ENCODE measurements at regions not wholly inside any gene's neighbourhood (a gene's known extent, or its start where the extent isn't known, plus 50 kb on each side); places are given as distances from the start of the nearest gene placed in this dataset.

- FAIRE-seq = no peak
These were observed 86.5 kb upstream of the KAZN start for GRCh38 chr1:14511796-14512585.

- no peak for FAIRE-seq
These were observed 85.4 kb upstream of the KAZN start for GRCh38 chr1:14513111-14513510.

GRCh38 chr1:14514739-14515138, 83.7 kb upstream of the KAZN start:
- no peak for FAIRE-seq

GRCh38 chr1:14516974-14517840, 81.3 kb upstream of the KAZN start:
- no peak for FAIRE-seq

- no peak for FAIRE-seq
These were observed 80.7 kb upstream of the KAZN start for GRCh38 chr1:14517841-14518180.

- FAIRE-seq = no peak
These were observed 78.5 kb upstream of the KAZN start for GRCh38 chr1:14519976-14520375.

GRCh38 chr1:14520514-14521163, 77.8 kb upstream of the KAZN start:
- FAIRE-seq = no peak

GRCh38 chr1:14521622-14522021, 76.9 kb upstream of the KAZN start:
- no peak for FAIRE-seq

GRCh38 chr1:14522077-14522925, 76.2 kb upstream of the KAZN start:
- no peak for FAIRE-seq

- no peak for FAIRE-seq
These were observed 75.6 kb upstream of the KAZN start for GRCh38 chr1:14522926-14523241.

GRCh38 chr1:14524826-14525636, 73.5 kb upstream of the KAZN start:
- no peak for FAIRE-seq

- no peak for FAIRE-seq
These were observed 69.0 kb upstream of the KAZN start for GRCh38 chr1:14529475-14529874.

- FAIRE-seq = no peak
These were observed 67.0 kb upstream of the KAZN start for GRCh38 chr1:14531519-14531918.

- FAIRE-seq = no peak
These were observed 62.7 kb upstream of the KAZN start for GRCh38 chr1:14535619-14536355.

- no peak for FAIRE-seq
These were observed 60.1 kb upstream of the KAZN start for GRCh38 chr1:14538335-14538734.

GRCh38 chr1:14539309-14539708, 59.2 kb upstream of the KAZN start:
- no peak for FAIRE-seq

GRCh38 chr1:14539953-14540563, 58.4 kb upstream of the KAZN start:
- FAIRE-seq = no peak

GRCh38 chr1:14541348-14541747, 57.1 kb upstream of the KAZN start:
- no peak for FAIRE-seq

- no peak for FAIRE-seq
These were observed 55.2 kb upstream of the KAZN start for GRCh38 chr1:14543191-14543840.

- FAIRE-seq = no peak
These were observed 54.2 kb upstream of the KAZN start for GRCh38 chr1:14544319-14544718.
